ENCODE measurements at regions not wholly inside any gene's neighbourhood (a gene's known extent, or its start where the extent isn't known, plus 50 kb on each side); places are given as distances from the start of the nearest gene placed in this dataset.

GRCh38 chr12:34292736-34293625 is 270.7 kb downstream of the ALG10 start:
- DNase-seq: no peak

GRCh38 chr12:34294137-34294536 is 271.8 kb downstream of the ALG10 start:
- DNase-seq: no peak

- DNase-seq: no peak
These were observed 272.5 kb downstream of the ALG10 start for GRCh38 chr12:34294671-34295365.

- no peak for DNase-seq
These were observed 273.3 kb downstream of the ALG10 start for GRCh38 chr12:34295366-34296142.

GRCh38 chr12:34296143-34297041 is 274.1 kb downstream of the ALG10 start:
- no peak for DNase-seq

GRCh38 chr12:34297126-34297789 is 275.0 kb downstream of the ALG10 start:
- no peak for DNase-seq

GRCh38 chr12:34297790-34298164 is 275.5 kb downstream of the ALG10 start:
- no peak for DNase-seq

- DNase-seq: no peak
These were observed 276.1 kb downstream of the ALG10 start for GRCh38 chr12:34298176-34298970.

- no peak for DNase-seq
These were observed 276.9 kb downstream of the ALG10 start for GRCh38 chr12:34298971-34299801.

- DNase-seq: no peak
These were observed 277.5 kb downstream of the ALG10 start for GRCh38 chr12:34299802-34300193.

- DNase-seq: no peak
These were observed 278.3 kb downstream of the ALG10 start for GRCh38 chr12:34300376-34301250.

GRCh38 chr12:34301251-34302130 is 279.2 kb downstream of the ALG10 start:
- DNase-seq: no peak

- DNase-seq: no peak
These were observed 280.0 kb downstream of the ALG10 start for GRCh38 chr12:34302131-34302885.

- no peak for DNase-seq
These were observed 281.0 kb downstream of the ALG10 start for GRCh38 chr12:34303091-34303870.

GRCh38 chr12:34304001-34304400 is 281.7 kb downstream of the ALG10 start:
- no peak for DNase-seq

- DNase-seq: no peak
These were observed 282.2 kb downstream of the ALG10 start for GRCh38 chr12:34304546-34304945.
